Heart left ventricle (tissue), 13 donors: ENCODE measurements at regions not wholly inside any gene's neighbourhood (a gene's known extent, or its start where the extent isn't known, plus 50 kb on each side); places are given as distances from the start of the nearest gene placed in this dataset.
"Not testable (repeated sequence)": the region's sequence is repeated elsewhere in the genome, so short reads cannot be mapped to it uniquely, and the experiment has no call there.

Source experiments
- POLR2A ChIP-seq, 2 donors: fragments of 450-650 bp; IDR thresholded peaks; one replicate each; pipeline ENCODE4 v1.6.1; 2017; ENCODE audit warnings: antibody characterized with exemption in 2 of 2, mild to moderate bottlenecking in 2 of 2, moderate library complexity in 2 of 2
- TF ChIP-seq, protein P1 (sequence below), 12 donors: fragments of 200-600 bp; sonication (generic) in 4 of 12; IDR thresholded peaks; one replicate each; pipeline versions ENCODE4 v1.5.0 to v1.8.0; 2018 to 2022; ENCODE audit warnings: antibody characterized with exemption in 12 of 12, mild to moderate bottlenecking in 5 of 12
- donor health status: ischemic (EF 13 %, LVEDD 7.1; RV severe dilation, severe dysfunction).
- donor health status: DM: no; HTN: yes; CAD: no.
- donor health status: DM: no; HTN: no; CAD: no.
- donor health status: ischemic (EF 25% LVEDD 6.9; RV normal size, moderate dysfunction).
- donor health status: ischemic (EF 25% LVEDD 5.7; RV mildly dilated, moderate dysfunction).
- donor health status: ischemic (EF 35%, LVEDD 5.7; RV mildly dilated, moderate dysfunction).
- donor health status: nonischemic (EF 11% LVEDD 7.7; RV severe dilation, severe dysfunction).
- donor health status: DM: yes; HTN: yes; CAD: no.
- donor health status: PGD.
- donor health status: ischemic (EF 29% LVEDD 5.4; RV normal size, mild dysfunction).
- donor health status: nonischemic (EF 23%, LVEDD 6.1; RV moderate dilation, normal function).

GRCh38 chr12:84099591-84099990 is 813.0 kb downstream of the SLC6A15 start:
- TF ChIP-seq POLR2A (IDR thresholded peaks at IDR 0.05) = not testable (repeated sequence)
- TF ChIP-seq, protein P1, sequence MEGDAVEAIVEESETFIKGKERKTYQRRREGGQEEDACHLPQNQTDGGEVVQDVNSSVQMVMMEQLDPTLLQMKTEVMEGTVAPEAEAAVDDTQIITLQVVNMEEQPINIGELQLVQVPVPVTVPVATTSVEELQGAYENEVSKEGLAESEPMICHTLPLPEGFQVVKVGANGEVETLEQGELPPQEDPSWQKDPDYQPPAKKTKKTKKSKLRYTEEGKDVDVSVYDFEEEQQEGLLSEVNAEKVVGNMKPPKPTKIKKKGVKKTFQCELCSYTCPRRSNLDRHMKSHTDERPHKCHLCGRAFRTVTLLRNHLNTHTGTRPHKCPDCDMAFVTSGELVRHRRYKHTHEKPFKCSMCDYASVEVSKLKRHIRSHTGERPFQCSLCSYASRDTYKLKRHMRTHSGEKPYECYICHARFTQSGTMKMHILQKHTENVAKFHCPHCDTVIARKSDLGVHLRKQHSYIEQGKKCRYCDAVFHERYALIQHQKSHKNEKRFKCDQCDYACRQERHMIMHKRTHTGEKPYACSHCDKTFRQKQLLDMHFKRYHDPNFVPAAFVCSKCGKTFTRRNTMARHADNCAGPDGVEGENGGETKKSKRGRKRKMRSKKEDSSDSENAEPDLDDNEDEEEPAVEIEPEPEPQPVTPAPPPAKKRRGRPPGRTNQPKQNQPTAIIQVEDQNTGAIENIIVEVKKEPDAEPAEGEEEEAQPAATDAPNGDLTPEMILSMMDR (IDR thresholded peaks at IDR 0.05) = not testable (repeated sequence)
